Activated CD4-positive, alpha-beta T cell treated with anti-CD3 and anti-CD28 coated beads, Interleukin-2, amount 50 U/mL, for 16 hours (primary cell): ENCODE measurements at regions not wholly inside any gene's neighbourhood (a gene's known extent, or its start where the extent isn't known, plus 50 kb on each side); places are given as distances from the start of the nearest gene placed in this dataset.
"Not testable (repeated sequence)": the region's sequence is repeated elsewhere in the genome, so short reads cannot be mapped to it uniquely, and the experiment has no call there.

Experiments used
- DNase-seq: peaks from one replicate; pipeline ENCODE4 v3.0.0-alpha.2; 2020

DNA sequence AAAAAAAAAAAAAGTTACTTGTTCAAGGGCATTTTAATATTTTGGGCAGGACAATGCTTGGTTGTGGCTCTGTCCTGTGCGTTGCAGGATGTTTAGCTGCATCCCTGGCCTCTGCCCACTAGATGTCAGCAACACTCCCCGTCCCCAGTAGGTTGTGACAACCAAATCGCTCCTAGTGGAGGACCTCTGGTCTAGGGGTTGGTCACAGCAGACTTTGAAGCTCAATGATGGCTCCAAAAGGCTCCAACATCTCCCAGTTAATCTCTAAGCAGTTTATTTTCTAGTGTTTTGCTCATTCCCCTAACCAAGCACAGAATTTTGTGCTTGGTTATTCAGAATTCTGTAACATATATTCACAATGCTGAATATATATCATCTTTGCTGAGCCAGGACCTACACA, 67.0 kb downstream of the CHRNA1 start:
- DNase-seq: peak; percentile 80

DNA sequence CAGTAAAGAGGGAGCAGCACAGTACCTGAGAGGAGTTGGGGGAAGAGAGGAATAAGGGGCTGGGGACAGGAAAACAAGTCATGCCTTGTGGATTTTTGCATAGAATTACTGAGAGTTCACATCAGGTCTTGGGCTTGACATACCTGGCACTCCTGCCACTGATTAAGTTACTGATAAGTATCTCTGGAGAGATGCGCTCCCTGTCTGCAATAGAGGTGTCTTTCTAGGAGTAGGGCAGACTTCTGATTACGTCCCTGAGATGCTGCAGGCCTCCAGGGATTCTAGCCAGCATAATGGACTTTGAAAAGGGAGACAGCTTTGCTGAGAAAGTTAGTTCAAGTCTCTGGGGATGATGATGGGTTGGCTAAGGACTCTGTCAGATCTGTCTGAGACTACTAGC, 69.4 kb downstream of the CHRNA1 start:
- DNase-seq: no peak

DNA sequence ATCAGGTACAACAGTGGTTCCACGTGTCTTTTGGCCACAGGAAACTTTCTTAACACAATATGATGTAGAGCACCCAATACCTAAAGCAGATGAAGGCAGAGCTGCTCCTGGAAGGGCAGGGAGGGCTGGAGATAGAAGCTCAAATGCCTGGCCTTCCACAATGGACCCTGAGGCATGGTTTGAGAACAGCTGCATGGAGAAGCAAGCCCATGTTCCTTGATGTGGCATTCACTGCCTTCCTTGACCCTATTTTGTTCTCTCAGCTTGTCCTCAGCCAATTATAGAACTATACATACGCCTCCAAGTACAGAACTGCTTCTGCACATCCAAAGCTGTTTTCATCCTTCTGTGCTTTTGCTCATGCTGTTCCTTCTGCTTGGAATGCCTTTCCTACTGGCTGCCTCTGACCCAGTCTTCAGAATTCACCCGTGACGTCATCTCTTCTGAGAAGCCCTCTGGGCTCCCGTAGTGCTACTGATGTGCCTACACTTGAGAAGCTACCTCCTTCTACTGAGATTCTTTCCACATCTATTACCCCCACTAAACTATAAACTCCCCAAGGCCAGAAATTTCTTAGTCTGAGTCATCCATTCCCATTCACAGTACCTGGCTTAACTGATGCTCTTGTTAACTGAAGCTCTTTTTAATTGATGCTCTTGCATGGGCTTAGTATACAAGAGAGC, 69.9 kb downstream of the CHRNA1 start:
- DNase-seq: no peak

DNA sequence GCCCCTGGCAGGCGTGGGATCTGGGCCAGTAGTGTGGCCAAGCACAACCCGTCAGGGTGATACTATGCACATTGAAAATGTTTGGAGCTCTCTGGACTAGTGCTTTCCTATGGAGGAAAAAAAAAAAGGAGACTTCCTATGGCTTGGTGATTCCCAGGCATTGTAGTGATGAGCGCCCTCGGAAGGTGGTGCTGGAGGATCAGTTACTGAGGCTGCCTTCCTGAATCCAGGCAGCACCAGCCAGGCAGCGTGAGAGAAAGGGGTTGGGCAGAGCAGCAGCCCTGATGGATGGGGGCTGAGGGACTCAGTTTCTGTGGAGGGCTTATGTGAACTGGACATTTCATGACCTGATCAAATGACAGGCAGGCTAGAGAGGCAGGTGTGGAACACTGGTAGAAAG, 70.9 kb downstream of the CHRNA1 start:
- DNase-seq: no peak

DNA sequence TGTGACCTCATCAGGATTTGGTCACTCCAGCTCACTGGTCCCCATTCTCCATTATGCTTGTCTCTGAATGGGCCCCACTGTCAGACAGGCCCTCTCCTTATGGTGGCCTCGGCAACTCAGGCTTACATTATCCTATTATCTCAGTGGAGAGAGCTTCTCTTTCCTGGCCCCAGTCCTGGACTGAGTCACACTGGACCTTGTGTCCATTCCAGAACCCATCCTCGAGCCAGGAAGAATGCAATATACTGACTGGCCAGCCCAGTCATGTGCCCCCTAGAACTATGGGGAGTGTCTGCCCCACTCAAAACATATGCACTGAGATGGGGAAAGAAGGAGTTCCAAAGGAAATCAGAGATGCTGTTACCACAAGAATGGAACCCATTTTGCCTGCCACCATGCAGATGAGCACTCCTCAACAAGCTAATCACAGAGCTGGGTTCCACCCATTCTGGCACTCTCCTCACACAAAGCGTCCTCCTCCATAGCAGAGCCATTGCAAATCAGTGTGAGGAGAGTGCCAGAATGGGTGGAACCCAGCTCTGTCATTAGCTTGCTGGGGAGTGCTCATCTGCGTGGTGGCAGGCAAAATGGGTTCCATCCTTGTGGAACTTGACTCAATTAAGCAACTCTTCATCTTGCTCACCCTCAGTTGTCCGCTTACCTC, 71.9 kb downstream of the CHRNA1 start:
- DNase-seq: no peak

DNA sequence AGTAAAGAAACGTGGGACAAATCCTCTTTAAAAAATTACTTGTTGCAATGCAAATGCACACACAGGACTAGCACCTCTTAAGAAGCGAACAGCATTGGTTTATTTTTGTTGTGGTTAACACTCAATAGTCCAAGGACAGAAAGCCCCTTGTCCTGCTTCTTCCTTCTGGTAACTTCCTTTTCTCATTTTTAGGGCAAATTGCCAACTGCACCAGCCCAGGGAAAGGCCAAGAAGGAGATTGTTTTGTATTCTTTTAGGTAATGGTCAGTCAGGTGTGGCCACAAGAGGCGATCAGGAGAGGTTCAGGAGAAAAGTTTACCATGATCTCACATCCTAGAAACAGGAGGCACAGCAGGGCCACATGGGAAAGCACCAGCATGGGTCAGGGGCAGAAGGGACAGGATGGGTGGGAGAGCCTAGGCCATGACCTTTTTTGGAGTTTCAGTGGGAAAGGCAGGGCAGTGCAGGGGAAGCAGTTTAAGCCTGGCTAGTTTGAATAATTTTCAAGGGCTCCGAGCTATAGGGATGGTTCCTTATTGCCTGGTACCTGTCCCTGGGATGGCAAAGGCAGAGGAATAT, 73.0 kb downstream of the CHRNA1 start:
- no peak for DNase-seq

DNA sequence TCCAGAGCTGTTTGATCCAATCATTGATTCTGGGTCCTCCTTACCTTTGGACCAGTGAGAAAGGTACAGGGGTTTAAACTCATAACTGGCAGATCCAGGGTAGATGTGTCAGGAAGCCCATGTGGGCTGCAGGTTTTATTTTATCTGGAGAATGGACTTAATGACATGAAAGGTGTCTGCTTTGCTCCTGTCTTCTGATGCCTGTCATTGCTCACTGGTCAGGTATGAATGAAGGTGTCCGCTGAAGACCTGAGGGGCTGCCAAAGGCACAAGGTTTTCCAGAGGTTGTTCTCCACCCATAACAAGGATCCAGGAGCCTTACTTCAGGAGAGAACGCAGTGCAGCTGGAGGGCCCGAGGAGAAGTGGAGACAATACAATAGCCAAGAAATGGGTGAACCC, 74.2 kb downstream of the CHRNA1 start:
- DNase-seq: no peak

DNA sequence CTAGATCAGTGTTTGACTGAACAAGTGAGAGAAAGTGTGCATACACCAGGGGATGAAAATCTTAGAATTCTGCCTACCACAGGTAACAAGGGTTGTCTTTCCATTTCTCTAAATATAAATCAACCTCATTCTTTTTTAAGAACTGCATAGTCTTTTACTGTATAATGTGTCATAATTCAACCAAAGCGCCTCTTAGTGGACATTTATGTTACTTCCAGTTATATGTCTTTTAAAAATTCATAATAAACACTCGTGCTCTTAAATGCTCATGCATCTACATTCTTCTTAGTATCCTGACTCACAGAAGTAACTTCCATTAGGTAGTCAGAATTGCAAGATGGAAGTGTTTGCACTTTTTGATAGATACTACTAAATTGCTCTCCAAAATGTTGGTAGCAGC, 76.2 kb downstream of the CHRNA1 start:
- DNase-seq: peak; percentile 52

DNA sequence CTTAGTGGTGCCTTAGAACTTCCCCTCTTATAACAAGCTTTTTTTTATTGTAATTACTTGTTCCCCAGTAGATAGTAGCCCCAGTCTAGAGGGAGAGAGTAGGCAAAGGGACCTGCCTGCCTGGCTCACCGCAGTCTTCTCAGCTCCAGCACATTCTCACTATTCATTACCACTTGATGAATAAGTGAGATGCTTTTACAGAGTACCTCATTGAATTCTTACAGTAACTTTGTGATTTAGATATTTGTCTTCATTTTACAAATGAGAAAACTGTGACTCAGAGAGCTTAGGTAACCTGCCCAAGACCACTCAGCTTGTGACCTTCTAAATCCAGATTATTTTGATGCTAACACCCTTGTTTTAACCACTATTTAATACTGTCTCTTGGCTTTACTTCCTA, 77.8 kb downstream of the CHRNA1 start:
- DNase-seq: no peak

DNA sequence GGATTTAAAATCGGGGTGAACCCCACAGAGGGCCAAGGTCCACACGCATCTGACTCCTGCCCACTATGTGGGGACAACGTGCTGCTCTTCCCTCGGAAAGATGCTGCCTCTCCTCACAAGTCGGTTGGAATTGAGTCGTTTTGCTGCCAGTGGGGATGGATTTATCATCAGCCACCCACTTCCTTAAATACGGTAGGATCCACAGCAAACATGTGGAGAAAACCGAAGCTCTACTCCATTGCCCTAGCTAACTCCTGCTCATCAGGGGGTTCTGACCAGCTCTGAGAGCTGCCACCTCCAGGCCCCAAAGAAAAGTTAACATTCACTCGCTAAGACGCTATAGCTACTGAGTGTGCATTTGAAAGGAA, 80.9 kb downstream of the CHRNA1 start:
- DNase-seq: peak; percentile 51

DNA sequence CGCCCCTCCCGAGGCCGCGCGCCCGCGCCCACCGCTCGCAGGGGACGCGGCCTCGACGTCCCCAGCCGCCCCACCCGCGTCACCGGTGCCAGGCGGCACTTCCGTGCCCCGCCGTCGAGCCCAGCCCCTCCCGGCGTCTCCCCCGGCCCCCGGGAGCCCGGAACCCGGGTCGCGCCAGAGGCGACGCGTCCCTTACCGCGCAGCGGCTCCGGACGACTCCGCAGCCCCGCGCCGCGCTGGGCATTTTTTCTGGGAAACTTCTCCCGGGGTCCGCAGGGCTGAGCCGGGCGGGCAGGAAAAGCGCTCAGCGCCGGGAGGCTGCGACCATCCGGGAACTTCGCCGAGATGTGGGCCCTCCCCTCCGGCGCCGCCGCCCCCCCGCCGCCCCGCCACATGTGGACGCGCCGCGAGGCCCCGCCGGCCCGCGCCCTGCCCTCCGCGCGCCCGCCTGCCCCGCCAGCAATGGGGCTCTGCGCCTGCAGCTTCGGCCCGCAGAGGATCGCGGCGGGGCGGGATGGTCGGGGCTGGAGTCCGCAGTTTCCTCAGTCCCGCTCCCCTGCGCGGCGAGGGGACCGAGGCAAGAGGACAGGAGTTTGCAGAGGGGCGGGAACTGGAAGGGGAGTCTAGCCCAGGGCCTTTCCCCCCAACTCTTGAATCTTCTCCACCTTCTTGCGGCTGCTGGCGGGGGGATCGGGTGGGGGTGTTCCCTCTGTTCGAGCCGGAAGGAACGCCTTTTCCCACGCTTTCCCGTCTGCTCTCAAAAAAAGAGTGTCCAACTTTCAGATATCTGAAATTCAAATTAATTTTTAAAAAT, 81.5 kb downstream of the CHRNA1 start:
- peak; percentile 54 for DNase-seq

DNA sequence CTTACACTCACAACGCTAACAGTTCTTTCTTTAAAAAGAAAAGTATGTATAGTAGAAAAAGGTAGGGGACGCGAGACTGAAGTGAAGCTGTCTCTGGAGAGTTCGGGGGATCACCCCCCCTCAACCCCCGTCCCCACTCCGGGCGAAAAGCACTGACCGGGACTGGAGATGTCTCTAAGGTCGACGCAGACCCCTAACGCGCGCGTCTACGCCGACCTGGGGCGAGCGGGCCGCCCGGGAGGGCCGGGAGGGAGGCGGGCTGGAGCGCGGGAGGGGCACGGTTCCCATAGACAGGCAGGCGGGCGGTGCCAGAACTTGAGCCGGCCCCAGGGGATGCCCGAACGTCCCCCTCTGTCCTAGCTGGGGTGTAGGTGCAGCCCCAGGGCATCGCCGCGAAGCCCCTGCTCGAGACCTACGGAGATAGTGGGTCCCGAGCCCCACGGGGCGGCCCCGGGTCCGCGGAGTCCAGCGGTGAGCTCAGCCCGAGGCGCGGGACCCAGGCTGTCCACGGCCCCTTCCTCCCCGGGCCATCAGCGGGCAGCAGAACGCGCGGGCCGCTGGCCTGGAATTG, 82.2 kb downstream of the CHRNA1 start:
- peak; percentile 35 for DNase-seq

DNA sequence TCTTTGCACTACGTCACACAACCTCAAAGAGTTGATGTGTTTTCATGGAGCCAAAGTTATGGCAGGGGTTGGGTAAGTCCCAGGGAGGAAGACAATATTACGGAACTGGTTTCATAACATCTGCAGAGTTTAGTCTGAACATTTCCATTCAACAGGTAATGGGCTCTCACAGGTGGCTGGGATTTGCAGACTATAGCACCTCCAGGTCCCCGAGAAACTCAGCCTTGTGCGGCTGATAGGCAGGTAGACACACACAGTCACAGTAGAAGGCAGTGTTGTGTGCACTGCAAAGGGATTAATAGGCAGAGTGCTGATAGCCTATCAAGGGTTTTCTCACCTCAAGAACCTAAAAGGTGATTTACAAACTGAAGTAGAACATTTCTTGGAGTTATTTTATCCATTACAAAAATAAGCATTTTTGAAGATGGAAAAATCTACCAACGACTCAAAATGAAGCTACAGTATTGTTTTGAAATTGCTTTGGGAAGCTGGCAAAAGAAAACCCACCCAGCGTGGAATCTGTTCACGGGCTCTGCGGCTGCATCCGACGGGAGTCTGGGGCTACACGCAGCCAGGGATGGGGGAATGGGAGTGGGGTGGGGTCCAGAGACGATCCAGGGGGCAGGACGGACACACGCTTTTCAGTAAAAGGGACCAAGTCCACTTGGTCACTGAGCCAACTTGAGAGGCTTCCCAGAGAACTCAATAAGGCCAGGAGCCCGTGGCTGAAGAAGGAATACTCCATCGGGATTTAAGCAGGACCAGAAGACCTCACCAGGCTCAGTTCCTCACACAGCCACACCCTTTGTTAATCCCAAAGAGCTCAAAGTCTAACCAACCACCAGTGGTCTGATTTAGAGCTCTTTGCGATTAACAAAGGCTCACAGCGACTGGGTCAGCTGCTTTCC, 82.9 kb downstream of the CHRNA1 start:
- no peak for DNase-seq

DNA sequence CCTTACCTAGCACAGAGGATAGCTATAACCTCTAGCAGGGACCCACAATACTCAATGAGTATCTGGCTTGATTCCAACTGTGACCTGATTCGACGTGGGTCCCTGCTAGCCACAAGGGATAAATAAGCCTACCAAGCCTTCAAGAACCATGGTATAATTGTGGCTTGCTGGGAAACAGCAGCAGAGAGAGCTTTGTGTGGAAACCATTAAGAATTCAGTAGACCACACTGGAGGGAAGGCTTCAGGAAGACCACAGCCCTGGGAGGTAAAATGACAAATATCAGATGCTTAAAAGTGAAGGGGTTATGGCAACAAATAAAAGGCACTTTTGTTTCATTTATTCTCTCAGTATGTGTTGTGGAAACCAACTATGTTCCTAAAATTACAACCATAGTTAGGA, 82.6 kb upstream of the WIPF1 start:
- no peak for DNase-seq

DNA sequence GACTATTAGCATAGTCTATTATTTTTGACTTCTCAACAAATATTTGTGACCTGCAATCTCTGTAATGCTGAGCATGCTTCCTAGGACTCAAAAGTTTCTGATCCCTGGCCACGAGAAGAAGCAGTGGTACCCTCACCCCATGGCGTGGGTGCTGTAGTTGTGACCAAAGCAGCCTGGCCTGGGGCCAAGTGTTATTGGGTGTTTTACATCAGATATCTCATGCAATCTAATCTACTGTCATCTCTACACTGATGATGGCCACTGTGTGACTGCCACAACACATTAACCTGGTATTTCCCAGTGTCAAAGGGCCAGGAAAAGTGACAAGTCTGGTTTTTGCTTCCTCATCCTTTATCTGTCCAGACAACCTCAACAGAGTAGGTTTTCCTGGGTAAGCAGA, 80.8 kb upstream of the WIPF1 start:
- DNase-seq: no peak

DNA sequence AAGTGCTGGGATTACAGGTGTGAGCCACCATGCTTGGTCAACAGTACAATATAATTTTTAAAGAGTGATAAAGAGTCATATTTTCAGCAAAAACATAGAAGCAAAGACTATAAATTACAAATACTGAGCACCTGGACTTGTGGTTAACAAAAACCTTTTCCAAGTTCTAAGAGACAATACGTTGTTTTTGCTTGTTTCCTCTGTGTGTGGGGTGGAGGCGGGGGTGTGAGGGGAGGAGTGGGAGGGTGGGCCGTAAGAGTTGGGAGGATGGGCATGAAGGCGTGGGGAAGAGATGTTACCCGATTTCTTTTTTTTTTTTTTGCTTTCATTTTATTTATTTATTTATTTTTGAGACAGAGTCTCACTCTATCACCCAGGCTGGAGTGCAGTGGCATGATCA, 78.0 kb upstream of the WIPF1 start:
- DNase-seq: no peak

DNA sequence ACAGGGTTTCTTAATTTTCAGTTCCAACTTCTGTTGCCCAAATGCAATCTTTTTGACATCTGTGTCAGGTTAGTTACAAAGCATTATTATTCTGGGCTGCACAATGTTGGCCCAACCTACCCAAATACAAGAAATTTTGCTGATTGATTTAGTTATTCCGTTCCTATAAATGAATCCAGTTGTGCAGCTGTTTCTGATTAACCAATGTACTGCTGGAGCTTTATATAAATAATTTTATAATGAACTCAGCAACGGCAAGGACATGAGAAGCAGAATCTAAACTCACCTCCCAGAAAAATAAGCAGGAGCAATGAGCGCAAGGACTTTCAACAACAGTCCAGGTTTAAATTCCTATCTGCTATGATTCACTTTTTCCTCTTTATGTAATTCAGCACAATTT, 76.3 kb upstream of the WIPF1 start:
- no peak for DNase-seq

DNA sequence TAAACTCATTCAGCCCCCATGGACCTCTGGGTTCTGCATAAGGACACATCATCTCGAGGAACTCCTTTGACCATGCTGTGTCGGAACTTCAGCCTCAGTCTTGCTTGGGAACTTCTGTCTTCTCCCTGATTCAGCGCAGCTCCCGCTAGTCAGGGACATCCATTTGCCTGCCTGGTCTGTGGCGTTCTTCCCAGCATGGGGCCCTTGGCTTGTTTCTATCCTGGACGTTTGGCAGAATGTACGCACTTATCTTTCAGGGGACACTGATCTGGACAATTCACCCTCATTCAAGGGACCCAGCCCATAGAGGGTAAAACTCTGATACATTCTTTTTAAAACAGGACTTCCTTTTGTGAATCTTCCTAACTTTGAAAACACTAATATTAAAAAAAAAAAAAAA, 75.8 kb upstream of the WIPF1 start:
- DNase-seq: no peak

DNA sequence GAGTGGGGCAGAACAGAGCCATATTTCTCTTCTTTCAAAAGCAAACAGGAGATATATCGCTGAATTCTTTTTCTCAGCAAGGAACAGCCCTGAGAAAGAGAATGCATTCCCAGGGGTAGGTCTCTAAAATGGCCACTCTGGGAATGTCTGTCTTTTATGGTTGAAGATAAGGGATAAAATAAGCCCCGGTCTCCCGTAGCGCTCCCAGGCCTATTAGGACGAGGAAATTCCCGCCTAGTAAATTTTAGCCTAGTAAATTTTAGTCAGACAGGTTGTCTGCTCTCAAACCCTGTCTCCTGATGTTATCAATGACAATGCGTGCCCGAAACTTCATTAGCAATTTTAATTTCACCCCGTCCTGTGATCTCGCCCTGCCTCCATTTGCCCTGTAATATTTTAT, 73.9 kb upstream of the WIPF1 start:
- DNase-seq: not testable (repeated sequence)

DNA sequence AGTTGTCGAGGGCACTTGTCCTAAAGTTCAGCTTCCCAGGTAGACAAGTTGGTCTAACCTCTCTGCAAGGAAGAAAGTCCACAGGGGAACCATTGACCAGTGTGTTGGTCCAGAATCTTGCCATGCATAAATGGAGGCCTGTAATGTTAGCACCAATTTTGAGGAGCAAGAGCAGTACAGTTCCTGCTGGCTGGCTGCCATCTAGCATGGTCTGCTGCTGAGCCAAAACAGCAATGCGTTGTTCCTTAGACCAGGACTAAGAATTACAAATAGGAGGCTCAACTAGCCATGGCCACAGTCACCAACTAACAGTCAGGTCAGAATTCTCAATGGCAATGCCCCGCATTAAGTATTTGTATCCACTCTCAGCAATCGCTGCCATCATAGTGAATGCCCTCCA, 72.8 kb upstream of the WIPF1 start:
- DNase-seq: no peak

DNA sequence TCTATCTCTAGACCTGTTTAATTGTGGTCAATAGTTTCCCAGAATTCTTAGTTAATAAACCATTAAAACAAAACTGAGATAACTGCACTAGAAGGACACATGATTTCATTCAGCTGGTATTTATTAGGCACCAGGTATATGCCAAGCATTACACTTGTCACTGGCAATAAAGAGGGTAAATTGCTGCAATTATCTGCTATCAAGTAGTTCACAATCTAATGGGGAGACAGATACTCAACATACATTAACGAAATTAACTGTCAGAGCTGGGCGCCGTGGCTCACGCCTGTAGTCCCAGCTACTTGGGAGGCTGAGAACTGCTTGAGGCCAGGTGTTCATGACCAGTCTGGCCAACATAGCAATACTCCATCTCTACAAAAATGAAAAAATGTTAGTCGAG, 71.7 kb upstream of the WIPF1 start:
- no peak for DNase-seq

DNA sequence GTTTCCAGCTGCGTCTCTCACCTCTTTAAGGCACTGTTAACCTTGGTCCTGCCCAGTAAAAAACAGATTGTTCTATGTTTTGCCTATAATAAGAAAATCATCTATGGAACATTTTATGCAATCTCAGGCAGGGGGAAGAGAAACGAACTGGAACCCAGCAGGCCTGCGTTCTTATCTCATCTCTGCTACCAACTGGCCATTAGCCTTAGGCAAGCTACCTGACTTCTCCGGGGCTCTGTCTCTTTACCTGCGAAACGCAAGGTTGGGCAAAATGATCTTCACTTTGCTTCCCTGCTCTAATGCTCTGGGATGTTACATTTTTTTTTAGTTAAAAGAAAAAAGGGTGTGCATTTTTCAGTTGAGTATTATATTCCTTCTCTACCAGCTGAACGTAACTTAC, 70.5 kb upstream of the WIPF1 start:
- no peak for DNase-seq
